ENCODE measurements at regions not wholly inside any gene's neighbourhood (a gene's known extent, or its start where the extent isn't known, plus 50 kb on each side); places are given as distances from the start of the nearest gene placed in this dataset.

DNA sequence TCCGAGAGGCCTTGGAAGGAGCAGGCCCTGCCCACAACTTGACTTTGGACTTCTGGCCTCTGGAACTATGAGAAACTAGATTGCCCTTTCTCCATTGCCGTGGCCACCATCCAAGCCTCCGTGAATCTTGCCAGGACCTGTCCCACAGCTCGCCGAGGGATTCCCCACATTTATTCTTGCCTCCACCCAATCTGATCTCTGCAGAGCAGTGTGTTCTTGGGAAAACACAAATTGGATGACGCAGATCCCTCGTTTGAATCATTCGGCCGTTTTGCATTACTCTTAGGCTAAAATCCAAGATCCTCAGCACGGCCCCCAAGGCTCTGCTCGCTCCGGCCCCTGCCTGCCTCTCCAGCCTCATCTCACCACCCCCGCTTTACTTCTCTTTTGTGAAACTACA lies 364.2 kb downstream of the ZNF516 start:
- DNase-seq (ENCODE audit: low spot score): no peak

DNA sequence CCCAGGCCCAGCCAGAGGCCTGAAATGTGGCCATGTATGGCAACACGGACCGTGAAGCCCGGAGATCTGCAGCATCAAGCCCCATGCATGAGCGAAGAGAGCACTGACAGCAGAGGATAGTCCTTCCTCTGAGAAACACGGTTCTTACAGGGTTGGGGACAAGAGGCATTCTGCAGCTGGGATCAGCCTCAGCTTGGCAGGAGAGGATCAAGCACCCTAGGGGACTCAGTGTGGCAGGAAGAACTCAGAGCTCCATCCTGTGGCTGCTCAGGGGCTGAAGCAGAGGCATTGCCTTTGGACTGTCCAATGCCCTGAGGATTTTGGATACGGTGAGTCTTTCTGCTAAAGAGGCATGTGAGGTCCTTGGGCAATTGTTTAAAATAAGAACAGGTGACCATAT lies 368.7 kb downstream of the ZNF516 start:
- peak; percentile 10 for DNase-seq (ENCODE audit: low spot score)

DNA sequence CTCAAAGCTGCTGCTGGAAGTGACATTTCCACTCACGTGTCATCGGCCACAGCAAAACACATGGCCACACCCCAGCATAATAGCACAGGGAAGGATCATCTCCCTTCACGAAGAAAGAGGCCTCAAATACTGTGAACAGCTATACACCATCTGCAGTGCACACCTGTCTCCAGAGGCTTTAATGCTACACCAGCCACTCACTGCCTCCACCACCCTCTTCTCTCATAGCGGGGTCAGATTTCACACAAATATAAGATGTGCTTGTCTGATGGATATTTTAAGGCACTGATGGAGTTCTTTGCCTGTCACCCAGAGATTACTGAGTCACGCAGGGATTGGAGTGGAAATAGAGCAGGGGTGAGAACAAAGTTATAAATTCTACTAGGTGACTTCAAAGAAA lies 374.0 kb downstream of the ZNF516 start:
- no peak for DNase-seq (ENCODE audit: low spot score)

DNA sequence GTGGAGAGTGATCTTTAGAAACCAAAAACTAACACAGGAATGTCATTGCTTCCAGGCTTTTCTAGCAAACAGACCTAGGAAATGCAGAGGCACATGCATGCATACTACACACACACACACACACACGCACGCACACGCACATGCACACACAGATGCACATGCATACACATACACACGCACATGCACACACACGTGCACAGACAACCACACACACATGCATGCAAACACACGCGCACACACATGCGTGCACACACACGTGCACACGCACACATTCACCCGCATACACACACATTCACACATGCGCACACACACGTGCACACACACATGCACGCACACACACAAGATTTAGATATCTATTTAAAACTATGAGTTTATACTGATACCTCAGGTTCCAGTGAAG lies 379.5 kb downstream of the ZNF516 start:
- DNase-seq (ENCODE audit: low spot score): no peak

DNA sequence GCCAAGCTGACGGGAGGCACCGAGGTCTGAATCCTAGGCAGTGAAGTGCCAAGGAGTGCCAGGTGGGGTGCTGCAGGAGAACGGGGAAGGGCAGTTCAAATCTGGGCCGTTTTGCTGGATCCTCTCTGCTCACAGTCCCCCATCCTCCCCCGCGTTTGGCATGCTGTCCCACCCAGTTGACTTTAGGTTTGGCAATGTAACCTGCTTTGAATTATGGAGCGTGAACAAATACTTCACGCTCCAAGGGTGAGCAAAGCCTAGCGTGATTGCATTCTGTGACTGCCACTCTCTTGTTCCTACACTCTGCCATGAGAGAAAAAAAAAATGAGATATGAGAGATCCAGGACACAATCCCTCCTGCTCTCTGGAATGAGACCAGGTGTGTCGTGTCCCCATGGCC lies 381.9 kb downstream of the ZNF516 start:
- DNase-seq (ENCODE audit: low spot score): no peak

DNA sequence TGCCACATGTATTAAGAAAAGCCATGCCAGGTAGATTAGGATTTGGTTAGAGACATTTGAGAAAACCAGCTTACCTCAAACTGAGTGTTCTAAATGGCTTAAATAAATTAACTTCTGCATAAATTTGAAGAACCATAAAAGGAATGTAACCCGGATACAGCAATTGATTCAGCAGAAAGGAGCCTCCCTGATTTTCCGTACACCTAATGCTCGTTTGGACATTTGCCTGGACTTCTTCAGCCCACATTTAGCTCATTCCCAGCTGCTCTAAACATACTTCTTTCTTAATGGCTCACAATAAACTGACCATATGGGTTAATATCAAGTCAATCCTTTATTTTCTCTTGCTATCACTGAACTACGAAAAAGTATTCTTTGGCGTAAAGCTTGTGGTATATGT lies 392.4 kb downstream of the ZNF516 start:
- no peak for DNase-seq (ENCODE audit: low spot score)

DNA sequence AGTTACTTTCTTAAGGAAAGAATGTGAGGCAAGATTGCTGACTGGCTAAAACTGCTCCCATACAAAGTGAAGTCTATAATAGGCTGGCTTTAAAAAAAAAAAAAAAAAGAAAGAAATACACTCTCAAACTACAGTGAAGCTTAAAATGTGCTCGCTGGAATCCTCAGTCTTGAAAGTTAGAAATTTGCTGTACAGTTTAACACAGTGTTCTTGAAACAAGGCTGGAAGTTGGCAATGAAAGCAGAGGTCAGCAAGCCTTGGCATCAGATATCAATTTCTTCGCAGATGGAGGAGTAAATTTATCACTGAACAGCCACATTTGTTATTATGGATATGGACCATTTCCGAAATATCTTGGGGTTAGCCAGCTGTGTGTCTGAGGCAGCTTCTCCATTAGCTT lies 392.9 kb downstream of the ZNF516 start:
- no peak for DNase-seq (ENCODE audit: low spot score)

DNA sequence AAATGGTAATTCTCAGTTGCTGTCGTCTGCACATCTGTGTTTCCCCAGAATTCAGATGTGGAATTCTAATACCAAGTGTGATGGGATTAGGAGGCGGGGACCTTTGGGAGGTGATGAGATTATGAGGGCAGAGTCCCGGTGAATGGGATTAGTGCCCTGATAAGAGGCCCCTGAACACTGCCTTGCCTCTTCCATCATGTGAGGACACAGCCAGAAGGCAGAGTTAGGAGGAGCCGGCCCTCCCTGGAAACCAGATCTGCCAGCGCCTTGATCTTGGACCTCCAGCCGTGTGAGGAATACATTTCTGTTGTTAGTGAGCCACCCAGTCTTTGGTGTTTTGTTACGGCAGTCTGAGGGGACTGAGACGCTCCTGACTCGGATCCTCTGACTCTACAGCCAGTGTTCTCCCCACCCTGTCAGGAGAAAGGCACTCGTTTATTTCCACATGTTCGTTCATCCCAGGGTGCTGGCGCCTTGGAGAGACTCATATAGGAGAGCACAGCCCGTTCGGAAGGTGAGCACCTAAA lies 395.0 kb downstream of the ZNF516 start:
- DNase-seq (ENCODE audit: low spot score): no peak

DNA sequence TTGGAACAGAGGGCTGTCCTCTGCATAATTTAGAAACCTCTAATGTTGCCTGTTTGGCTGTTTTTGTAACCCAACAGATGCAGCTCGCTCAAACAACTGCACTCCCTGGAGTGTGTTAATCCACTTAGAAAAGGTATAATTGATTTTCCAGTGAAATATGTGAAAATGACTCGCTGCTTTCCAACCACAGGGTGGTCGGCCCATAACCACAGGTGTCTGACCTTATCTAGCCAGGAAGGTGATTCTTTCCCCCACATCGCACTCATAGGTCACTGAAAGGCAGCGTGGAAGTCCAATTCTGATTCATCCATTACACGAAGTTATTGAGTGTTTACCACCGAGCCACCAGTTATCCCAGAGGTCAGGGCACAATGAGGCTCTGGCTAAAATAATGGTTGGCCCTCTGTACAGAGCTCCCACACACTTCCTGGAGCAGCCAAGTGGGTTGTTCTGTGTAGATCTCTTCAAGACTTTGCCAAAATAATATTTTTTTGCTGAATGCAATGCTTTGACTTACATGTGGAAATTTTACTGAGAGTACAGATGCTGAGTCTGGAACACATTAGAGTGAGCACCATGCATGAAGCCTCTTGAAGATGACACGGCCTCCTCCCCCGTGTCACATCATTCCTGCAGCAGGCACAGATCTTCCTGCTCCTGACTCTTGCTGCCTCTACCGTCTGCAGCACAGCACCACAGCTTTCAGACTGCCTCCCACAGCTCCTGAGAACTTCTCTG lies 396.2 kb downstream of the ZNF516 start:
- DNase-seq (ENCODE audit: low spot score): no peak

DNA sequence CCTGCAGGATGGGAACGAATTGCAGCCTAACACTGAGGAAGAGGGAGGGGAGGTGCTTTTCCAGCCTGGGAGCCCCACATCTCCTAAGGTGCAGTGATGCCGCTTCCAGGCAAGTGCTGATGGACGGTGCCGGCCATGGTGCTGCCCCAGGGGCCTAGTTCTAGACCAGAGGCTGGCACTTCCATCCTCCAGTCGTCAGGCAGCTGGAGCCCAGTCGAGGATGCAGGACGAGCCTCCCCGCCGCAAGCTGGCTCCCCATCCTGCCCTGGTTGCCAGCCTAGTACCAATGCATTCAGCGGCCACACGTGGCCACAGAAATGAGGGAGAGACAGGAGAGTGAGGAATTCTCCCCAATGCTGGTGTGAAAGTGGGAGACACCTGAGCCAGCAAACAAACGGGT lies 413.5 kb downstream of the ZNF516 start:
- no peak for DNase-seq (ENCODE audit: low spot score)

DNA sequence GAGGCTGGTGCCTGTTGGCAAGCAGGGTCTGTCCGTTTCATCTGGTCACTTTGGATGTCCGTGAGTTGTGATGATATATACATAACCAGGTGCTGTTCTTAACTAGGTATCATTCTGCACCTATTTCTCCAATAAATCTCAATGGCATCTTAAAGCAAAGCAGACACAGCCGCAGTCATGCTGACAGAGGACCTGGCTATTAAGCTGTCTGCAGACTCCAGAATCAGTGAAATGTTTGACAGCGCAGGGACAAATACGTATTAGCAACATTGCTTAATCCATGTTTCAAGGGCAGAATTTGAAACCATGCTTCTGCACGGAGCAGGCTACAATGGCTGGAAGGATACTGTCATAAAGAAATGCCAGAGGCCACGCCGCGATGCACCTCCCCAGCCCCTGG lies 414.6 kb downstream of the ZNF516 start:
- no peak for DNase-seq (ENCODE audit: low spot score)

DNA sequence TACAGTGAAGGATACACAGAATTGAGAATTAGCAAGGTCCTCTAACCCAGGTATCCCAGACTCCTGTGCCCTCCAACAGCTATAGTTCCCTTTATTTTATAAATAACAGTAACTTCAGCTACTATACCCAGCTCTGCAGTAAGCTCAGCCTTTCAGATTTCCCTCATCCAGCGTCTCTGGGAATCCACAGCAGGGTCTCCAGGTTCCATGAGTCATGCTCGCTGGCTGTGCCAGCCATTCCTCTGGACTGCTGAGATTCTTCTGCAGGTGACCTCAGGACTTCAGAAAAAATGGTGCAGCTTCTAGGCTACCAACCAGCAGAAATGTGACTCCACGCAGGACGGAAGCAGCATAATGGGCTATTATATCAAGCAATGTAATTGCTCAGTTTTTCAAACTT lies 419.3 kb downstream of the ZNF516 start:
- DNase-seq (ENCODE audit: low spot score): no peak

DNA sequence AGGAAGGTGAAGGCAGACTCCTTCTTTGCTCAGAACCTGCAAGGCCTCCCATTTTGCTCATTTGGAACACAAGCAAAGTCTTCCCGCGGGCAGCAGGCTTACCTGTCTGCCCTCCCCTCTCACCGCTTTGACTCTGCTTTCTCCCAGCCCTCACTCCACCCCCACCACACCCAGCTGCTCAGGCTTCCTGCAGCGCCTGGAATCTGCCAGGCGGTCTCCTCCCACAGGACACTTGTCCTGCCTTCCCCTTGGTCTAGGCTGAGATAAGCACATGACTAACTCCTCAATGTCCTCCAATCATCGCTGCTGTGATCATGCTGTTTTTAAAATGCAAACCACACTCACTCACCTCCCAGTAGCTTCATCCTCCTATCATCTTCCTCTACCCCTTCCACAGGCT lies 430.0 kb downstream of the ZNF516 start:
- no peak for DNase-seq (ENCODE audit: low spot score)

DNA sequence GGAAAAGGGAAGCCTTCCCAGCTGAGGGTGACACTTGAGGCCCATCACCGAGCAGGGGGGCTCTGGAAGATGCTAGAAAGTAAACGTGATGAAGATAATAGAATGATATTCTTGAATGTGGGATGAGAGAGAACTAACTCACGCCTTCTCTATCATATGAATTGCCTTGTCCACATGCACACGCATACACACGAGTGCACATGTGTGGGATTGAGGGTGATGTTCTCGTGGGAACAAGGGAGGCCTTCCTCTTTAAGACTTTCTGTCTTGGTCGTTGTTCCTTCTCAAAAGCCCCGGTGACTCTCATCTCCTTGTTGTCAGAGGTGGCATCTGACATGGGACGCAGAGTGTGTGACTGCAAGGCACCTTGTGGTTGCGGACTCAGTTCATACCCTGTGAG lies 436.9 kb downstream of the ZNF516 start:
- no peak for DNase-seq (ENCODE audit: low spot score)

DNA sequence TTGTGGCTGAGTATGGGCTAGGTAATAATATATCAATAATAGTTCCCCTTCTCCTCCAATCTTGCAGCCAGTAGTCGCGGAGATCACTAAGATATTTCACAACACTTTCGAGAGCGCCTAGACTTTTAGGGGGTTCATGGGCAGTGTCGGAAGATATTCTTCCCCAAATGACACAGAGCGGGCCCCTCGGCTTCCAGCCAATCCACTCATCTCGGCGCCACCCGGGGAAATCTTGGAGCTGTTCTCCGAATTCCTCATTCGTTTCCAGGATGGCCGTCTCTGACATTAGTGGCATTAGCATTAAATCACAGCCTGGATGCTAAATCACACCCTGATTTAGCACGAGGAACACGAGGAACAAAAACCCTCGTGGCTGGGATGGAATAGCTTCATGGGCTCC lies 437.7 kb downstream of the ZNF516 start:
- no peak for DNase-seq (ENCODE audit: low spot score)

DNA sequence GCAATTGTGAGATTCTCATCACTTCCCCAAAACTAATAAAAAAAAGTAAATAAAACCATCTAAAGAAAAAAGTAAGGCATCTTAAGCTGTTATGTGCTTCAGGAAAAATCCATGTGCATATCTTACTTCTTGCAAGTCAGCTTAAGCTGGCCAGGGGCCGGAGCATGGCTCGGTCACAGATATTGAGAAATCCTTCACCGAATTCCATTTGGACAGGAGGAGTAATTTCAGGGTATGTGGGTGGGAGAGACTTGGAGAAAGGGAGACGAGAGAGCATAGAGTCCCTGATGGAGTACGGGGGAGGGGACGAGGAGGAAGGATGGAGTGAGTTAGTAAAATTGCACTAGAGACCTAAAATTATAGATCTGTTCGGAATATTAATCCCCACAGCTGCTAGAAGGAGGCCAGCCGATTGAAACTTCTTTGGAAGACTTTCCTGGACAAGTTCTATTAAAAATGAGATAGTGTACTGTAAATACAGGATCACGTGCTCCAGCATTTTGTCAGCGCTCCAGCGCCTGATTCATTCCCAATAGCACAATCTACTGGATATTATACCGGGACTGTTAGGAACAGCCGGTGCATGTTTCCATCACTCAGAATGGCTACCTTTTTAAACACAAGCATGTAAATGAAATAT lies 438.5 kb downstream of the ZNF516 start:
- DNase-seq (ENCODE audit: low spot score): no peak

DNA sequence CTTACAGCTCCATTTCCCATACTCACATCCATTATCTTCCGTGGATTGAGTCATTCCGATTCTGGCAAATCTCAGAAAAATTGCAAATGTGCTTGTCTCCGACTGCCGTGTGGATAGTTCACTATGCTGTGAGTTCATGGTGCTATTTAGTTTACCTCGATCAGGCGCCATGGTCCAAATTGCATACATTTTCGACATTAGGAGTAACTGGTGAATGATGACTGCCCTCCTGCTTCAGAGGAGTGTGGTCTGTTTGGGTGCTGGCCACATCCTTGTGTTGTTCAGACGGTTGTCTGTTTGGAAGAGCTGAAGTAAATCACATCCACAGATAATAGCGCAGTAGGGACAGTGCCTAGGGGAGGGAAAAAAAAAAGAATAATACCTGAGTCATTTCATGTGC lies 439.5 kb downstream of the ZNF516 start:
- DNase-seq (ENCODE audit: low spot score): no peak

DNA sequence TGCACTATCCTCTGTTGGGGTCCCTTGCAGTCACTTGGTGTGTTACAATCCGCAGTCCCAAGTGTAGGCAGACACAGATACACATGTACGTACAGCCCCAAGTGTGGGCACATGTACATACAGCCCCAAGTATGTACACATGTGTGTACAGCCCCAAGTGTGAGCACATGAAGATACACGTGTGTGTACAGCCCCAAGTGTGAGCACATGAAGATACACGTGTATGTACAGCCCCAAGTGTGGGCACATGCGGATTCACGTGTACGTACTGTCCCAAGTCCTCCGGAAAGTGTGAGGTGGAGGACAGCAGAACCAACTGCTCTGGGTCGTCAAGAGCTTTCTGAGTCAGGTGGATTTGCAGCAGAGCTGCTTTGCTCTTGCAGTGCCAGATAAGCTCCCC lies 440.0 kb downstream of the ZNF516 start:
- no peak for DNase-seq (ENCODE audit: low spot score)

DNA sequence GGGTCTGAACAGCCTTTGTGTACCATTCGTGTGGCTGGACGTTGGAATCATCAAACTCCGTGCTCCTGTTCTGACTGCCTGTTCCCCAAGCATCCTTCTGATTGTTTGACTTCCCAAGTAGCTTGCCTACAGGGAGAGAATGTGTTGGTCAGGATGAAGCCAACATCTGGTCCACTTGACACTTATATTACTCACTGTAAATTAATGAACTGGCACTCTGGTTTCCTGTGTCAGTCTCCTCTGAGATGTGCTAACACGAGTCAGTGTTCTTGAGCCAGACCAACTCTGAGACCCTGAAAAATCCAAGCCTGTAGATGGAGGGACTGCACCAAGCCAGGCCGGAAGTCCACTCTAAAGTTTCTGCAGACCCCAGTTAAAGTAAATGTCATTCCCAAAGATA lies 440.9 kb downstream of the ZNF516 start:
- no peak for DNase-seq (ENCODE audit: low spot score)

DNA sequence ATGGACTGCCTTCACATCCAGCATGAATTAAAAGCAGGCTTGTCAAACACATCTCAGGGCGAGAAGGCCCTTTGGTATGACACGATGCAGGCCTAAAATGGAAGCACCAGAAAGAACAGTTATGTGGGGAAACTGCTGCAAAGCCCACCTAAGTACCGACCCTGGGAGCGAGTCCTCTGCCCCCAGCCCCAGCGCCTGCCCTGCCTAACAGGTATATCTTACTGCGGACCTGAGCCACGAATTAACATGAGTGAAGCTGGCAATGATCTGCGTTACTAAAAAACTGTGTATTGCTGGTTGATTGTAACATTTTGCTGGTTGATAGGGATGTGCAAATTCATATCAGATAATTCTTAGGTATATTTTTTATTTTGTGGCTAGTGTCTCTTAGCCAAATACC lies 441.5 kb downstream of the ZNF516 start:
- no peak for DNase-seq (ENCODE audit: low spot score)

DNA sequence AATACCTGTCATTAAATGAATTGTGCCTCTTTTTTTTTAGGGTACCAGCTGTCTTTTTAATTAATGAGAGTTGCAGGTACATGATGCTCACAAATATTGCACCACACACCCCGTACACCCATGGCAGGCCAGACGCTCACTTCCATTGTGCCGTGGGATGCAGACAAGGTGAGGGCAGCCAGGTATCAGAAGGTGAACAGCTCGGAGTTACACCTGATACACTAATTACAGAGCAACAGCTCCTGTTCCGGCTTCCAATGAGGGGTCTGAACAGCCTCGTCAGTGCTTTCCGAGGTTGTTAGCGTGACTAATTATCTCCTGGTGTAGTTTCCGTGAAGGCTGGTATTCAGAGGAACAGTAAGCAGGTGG lies 442.8 kb downstream of the ZNF516 start:
- no peak for DNase-seq (ENCODE audit: low spot score)

DNA sequence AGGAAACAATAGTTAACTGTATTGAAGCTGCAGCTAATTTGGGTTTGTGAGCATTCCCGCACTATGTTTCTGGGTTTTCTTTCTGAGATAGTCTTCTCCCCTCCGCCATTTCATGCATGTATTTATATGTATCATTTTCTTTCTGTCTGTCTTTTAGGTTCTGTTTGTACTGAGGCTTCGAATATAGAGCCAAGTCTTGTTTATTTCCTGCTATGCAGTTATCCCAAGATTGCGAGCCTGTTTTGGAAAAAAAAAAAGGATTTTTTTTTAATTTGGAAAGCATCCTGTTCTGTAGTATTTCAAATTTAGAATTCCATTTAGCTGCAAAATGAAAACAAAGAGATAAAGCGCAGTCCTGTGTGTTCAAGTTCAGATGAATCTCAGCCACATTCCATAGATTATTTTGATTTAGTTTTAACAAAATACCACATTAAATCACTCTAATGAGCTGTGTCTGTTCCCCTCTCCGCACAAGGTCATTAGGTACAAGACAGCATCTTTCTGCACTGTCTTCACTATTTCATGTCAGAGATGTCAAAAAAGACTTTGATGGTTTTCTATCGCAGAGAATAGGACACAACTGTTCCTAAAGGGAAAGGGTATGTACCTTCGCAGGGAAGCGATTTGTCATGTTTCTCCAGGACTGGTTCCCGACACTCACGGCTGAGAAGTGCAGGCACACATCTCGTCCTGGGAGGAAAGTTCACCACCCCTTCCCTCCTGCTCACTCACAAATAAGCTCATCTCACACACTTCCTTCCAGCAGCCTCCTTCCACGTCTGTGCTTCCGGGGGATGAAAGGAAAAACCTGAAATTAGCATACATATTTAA lies 443.4 kb downstream of the ZNF516 start:
- DNase-seq (ENCODE audit: low spot score): no peak

DNA sequence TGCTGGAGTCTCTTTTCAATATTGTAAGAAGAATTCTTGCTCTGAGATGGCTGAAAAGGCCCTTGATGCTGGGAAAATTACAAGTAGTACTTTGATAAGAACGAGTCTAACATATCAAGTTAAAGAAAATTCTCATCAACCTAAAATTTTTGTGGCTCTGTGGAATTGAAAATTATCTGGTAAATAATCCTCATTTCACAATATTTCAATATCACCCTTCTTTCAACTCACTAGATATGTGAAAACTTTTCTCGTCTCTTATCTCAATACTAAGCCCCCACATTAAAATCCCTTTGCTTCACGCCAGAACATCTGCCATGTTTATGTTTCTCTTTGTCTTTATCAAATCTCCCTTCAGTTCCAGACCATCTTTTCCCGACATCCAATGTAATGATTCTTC lies 448.8 kb downstream of the ZNF516 start:
- no peak for DNase-seq (ENCODE audit: low spot score)

All from AG08395 (cell line).